Fibroblast of the conjunctiva (primary cell): ENCODE measurements at regions not wholly inside any gene's neighbourhood (a gene's known extent, or its start where the extent isn't known, plus 50 kb on each side); places are given as distances from the start of the nearest gene placed in this dataset.

Source experiments
- DNase-seq: peaks from one replicate; pipeline ENCODE4 v3.0.0-alpha.2; 2010; ENCODE audit warnings: low read depth

DNA sequence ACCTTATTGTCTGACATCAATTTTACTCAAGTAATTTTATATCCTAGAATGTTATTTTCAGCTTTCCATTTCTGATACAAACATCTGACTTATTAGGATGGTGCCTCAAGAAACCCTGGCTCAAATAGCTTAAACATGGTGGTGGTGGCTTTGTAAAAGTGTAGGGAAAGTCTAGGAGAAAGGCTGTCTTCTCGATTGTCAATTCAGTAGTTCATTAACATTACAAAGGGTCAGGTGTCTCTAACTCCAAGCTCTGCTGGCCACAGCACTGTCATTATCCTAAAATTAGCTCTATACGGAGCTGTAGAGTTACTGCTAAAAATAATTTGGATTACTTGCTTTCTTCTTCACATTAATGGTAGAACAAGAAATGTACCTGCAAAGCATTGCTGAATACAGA, 1360.1 kb upstream of the CDH6 start:
- no peak for DNase-seq

DNA sequence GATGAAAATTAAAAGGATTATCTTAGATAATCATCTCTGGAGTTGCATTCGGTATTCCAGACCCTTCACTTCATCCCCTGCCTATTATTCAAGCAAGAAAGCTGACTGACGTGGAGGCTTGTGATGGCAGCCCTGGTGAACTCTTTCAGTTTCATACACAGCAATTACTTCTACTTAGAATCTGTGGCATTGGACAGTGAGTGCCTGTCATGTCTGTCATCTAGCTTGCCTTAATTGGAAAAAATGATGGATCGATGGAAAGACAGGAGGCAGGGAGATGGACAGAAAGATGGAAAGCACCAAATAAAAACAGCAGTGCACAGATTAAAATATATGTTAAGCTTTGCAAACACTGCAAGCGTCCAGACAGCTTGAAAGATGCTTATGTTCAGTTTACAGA, 1371.0 kb upstream of the CDH6 start:
- DNase-seq: no peak

DNA sequence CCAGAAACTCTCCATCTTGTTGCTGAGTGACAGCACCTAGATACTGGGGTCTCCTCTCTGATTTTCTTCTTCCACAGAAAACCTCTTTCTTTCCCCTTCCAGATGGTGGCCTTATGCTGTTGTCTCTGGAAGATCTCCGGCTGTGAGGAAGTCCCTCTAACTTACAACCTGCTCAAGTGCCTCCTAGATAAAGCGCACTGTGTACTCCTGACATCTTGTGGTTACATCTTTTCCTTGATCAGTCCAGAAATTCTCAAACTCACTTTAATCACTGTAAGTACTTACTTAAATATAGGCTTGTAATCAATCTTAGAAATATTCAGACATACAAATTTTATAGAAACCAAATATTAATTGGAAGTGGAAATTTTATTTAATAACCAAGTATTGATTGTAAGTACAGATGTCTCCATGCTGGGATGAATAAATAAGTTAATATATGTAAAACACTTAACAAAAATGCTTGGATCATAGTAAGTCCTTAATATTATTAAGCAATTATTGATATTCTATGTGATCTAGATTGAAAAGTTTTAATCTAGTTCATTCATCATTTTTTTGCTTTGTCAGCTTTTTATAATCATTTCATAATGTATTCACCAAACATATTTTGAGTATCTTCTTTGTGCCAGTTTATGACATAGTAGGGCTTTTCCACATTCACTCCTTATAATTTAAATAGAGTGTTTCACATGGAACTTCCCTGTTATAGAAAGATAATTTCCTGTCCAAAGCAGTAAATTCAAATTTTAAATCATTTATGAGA, 1381.4 kb upstream of the CDH6 start:
- DNase-seq: no peak

DNA sequence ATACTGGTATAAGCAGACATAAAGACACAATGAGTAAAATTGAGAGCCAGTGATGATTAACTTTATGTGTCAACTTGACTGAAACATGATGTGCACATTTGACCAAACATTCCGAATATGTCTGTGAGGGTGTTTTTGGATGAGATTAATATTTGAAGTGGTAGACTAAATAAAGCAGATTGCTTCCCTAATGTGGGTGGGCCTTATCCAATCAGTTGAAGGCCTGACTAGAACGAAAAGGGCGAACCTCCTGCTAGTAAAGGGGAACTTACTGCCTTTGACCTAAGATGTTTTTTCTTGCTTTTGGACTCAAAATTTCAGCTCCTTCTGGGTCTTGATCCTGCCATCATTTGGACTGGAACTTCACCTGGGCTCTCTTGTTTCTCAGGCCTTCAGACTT, 1387.7 kb upstream of the CDH6 start:
- DNase-seq: no peak

DNA sequence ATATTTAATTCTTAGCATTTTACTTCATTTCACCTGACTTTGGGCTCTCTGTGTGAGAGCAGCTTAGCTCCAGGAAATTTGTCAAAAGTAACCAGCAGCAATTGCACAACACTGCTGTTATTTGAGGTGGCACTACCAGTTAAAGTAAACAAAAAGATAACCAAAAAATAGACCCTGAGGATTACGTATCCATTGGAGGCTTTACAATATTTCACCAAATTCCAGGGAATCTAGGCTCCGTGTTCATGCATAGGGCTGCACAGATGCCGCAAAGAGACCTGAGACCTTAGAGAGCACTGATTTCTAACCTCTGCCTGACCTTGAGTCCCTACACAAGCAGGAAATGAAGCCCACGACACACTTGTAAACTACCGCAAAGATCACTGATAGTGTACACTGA, 1392.7 kb upstream of the CDH6 start:
- no peak for DNase-seq

DNA sequence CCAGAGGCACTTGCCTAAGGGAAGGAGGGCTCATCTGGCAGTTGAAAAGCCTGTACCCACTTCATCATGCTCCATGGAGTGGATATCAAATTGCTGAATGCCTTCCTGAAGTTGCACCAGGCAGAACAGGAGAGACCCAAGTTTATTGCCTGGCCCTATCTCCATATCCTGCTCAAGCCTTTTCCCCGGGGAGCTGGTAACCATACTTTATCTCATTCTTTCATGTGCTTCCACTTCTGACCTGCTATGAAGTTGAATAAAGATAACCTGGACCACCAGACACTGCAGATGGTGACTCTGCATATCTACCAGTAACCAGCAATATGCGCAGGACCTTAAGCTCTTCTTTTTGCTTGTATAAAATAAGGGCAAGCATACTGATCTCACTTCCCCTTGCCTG, 1397.5 kb upstream of the CDH6 start:
- DNase-seq: no peak

DNA sequence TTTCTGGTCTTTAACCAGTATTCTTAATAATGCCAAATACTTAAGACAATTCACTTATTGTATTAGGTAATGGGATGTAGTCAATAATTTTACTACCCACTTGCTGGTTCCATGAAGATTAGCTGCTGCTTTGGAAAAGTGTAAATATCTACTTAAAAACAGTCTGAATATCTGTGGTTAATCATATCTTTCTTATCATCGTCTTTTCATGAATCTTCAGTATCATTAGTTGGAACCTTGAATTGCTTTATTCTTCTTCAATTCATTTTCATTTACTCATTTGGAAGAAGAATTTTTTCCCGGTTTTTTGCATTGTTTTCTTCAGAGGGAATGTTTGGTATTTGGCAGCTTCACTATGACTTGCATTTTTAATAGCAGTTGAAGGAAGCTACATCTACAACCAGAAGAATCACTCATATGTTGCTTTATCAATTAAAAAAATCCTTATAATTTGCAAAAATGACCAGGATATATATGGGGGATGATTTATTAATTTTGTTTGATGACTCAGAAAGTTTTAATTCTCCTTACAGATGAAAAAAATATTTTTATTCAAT, 1398.3 kb upstream of the CDH6 start:
- DNase-seq: no peak

DNA sequence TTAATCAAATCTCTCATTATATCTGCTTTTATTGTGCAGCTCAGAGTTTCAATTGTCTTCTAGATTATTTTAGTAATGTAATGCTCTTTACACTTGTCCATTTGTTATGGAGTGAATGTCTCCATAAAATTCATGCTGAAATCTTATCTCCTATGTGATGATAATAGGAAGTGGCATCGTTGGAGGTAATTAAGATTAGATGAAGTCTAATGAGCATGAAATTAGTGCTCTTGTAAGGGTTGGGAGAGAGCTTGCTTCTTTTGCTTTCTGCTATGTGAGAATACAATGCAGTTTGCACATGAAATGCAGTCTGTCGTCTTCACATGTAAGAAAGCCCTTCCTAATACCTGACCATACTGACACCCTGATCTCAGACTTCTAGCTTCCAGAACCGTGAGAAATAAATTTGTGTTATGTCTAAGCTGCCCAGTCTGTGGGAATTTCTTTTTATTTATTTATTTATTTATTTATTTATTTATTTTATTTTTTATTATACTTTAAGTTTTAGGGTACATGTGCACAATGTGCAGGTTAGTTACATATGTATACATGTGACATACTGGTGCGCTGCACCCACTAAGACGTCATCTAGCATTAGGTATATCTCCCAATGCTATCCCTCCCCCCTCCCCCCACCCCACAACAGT, 1399.2 kb upstream of the CDH6 start:
- DNase-seq: no peak

DNA sequence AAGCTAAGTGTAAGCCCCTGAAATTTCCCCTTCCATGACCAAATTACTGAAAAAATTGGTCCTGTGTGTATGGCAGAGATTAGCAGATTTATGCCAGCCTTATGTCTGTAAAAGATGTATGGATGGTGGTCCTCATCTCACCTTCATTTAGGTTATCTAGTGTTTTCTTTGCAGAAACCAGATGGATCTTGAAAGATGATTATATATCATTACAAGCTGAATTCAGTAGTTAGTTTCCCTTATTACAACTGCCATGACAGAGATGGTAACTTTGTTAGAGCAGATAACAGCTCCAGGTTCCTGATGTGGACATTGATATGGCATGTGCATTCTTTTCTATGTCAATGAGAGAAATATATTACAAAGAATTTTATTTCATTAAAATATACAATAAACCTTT, 1403.2 kb upstream of the CDH6 start:
- no peak for DNase-seq

DNA sequence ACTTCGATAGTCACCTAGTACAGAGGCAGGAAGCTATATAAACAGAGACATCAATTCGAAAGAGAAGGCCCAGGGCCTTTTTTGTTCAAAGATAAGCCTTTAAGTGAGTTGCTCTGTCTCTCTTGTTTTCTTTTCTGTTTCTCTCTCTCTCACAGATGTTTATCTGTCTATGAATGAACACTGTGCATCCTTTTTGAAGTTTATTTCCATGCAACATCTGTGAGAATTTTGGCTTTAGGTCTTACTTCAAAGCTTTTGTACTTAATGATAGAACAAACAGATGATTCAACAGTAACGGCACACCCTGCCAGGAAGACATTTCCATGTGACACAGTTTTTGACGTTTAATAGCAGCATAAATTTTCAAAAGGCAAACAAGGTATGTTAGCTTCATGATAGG, 1413.1 kb upstream of the CDH6 start:
- DNase-seq: no peak

DNA sequence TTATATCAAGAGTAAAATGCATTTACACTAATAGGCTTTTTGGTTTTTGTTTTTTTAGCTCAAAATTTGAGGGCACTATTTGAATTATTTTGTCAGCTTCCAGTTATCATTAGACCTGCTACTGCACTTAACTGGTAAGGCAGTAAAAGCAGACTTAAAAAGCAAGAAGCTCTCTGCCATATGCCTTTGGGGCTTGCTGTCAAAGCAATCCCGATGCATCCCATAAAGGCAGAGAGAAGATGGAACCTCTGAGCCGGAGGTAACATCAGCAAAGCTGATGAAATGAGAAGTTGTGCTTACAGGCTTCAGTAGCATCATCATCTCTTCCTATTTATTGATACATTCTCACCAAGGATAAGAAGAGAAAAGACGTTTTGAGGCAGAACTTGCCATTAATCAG, 1414.3 kb upstream of the CDH6 start:
- DNase-seq: no peak

DNA sequence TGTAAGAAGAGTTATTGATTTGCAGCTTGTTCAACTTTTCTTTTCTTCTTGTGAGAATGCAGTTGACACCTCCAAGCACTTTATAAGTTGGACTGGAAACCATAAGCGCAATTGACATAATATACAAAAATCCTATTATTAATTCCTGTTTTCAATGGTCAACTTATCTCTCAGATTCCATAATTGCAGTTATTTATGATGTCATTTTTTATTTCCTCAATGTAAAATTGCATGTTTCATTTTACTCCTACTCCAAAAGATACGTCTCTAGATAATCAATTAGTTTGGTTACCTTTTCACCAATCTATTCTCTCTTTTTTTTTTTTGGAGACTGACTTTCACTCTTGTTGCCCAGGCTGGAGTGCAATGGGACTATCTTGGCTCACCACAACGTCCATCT, 1416.1 kb upstream of the CDH6 start:
- no peak for DNase-seq

DNA sequence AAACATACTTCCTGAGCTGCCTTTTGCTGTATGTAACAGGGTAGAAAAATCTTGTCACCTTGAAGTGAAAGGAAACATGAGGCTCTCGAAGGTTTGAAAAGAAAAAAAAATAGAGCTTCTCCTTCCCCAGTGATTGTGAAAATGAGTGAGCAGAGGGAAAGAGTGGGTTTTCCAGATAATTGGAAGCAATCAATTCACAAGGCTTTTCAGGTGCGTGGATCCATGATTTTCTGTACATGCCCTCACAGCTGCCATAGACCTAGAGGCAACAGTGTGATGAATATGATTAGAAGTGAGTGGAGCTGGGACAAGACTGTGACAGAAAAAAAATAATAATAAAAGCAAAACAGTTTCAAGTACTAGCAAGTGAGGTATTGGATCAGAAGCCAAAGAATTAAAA, 1422.5 kb upstream of the CDH6 start:
- no peak for DNase-seq

DNA sequence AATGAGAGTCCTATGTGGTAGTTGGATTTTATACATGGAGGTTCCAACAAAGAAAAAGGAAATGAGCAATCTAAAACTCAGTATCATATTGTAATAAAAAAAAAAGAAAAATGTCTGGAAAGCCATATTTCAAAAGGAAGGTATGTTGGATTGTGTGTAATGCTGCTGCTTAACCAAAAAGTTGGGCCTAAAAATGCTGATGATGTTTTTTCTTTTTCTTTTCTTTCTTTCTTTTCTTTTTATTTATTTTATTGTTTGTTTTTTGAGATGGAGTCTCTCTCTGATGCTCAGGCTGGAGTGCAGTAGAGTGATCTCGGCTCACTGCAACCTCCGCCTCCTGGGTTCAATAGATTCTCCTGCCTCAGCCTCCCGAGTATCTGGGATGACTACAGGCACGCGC, 1424.0 kb upstream of the CDH6 start:
- no peak for DNase-seq

DNA sequence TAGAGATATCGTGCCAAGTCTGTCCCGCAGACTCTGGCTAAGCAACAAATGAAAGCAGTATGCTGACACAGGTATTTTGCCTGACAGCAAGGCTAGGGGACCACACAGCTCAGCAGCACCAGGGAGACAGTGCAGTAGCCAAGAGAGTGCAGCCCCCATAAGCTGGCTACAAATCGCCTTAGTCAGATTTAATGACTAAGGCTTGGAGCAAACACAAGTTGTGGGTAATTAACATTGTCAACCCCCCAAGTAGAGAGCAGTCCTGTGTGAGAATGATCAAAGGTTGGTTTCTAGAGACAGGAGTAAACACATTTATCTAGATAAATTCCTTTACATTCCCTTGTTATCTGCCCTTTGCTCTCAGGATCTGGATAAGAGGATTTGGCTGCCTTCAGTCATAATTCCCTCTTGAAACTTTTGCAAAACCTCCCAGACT, 1434.5 kb upstream of the CDH6 start:
- DNase-seq: no peak

DNA sequence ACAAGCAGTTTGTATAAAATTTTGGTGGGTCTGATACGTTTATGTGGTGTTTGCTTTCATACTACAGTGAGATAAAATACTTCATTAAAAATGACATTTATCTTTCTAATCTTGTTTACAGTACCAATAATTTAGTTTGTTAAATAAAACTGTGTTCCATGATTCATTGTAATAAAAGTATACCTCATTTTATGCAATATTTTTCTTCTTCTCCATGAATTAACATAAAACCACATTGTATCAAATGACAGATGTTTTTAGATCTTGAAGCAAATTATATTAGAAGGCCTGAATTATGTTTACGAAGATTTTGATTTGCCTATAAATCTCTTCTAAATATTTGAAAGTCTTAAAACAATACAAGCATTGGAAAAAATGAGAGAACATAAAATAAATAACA, 1443.0 kb upstream of the CDH6 start:
- DNase-seq: no peak

DNA sequence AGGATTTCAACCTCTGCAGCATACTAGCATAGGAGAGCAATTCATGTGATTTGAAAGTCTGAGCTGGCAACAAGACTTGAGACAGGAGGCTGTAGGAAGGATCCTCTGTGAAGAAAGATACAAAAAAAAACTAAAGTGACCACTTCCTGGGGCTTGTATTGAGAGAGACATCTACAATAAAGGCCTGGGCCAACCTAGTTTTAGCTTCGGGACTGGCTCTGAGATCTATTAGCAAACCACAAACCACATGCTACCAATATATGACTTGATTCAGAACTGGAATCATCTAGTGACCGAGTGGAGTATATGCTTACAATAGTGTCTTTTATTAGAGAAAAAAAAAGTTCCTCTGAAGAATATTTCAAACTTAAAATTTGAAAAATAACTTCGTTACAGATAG, 1448.9 kb upstream of the CDH6 start:
- no peak for DNase-seq

DNA sequence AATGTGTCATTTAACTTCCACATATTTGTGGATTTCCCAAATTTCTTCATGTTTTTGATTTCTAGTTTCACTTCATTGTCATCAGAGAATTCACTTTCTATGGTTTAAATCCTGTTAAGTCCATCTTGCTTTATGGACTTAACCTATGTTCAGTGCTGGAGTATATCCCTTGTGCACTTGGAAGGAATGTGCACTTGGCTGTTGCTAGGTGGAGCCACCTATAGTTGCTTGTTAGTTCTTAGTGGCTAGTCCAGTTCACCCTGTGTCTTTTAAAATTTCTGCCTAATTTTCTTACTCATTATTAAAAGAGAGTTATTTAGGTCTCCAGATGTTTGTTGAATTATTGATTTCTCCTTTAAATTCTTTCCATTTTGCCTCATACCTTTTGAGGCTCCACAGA, 1472.5 kb upstream of the CDH6 start:
- no peak for DNase-seq

DNA sequence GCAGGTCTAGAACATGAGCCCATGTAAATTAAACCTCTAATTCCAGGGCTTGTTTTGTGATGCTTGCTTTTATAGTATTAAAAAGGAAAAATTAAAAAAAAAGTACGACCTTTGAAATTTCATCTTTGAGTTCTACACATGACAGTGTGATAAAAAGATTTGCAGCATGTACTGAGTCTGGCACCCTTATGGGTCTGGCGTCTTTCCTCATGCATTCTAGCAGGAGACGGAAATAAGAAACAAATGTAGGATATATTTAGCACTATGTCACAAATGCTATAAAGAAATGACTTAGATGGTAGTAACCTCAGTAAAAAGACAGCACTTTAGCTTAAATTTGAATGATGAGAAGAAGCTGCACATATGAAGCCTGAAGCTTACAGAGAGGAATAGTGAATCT, 1474.3 kb upstream of the CDH6 start:
- DNase-seq: no peak

DNA sequence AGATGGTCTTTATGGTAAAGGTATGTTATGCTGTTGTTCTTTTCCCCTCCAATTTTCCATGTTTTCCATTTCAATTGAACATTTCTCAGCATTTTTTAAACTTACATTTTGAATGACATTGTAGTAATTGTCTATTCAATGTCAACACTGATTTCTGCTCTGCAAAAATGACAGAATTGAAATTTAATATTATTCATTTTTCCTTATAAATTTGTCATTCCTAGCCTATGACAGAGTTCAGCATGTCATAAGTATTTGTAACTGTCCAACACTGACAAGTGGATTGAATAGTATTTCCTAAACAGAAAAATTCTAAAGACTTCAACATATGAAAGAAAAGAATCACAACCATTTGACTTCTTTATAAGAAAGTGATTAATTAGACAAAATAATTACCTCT, 1478.3 kb upstream of the CDH6 start:
- no peak for DNase-seq

DNA sequence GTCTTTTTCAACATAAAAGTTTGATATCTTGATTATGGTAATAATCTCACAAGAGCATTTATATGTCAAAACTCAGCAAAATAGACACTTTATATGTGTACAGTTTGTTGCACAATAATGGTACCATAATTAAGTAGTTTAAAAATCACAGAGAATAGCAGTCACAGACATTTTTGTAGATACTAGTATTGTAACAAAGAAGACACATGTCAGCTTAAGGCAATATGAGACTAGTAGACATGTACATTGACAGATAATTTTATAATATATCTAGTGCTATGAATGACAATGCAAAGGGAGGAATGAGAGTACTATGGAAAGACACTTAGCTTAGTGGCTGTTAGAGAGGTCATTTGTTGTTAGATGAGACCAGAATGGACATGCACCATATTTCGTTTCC, 1490.6 kb upstream of the CDH6 start:
- DNase-seq: no peak

DNA sequence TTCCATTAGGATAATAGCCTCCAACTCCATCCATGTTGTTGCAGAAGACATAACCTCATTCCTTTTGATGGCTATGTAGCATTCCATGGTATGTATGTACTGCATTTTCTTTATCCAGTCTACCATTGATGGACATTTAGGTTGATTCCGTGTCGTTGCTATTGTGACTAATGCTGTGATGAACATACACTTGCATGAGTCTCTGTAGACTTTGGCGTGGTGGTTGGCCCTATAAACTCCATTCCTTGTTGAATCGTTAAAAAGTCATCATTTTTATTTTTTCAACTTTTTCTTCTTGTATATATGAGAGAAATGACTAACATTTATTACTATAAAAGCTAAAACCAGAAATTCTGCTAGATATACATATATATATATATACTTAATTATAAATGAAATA, 1491.9 kb upstream of the CDH6 start:
- no peak for DNase-seq

DNA sequence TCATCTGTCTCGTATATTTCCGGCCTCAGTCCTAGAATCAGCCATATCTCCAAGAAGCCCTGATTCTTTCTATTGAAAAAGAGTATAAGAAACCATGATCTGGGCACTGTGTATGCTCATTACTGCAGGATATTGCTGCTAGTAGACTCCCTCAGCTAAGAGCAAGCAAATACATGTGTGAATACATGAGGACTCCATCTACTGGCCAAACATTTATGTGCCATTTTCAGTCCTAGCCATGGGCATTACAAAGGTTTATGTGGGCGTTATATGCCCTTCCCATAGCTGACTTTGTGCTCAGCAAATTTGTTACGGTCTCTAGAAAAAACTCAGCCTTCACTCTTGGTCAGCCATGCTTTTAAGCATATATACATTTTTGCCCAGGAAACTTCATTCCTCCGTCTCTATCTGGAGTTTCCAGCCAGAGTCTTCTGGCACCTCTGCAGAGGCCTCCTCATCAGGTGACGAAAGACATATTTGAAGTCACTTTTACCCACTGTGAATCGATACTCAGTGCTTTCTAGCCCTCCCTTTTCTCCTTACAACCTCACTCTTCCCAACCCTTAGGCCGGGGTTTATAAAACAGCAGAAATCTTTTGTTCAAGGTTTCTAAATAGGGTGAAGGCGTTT, 1495.6 kb upstream of the CDH6 start:
- no peak for DNase-seq
